DMS114 treated with DMSO at 0.1 percent for 48 hours (cell line): ENCODE measurements at regions not wholly inside any gene's neighbourhood (a gene's known extent, or its start where the extent isn't known, plus 50 kb on each side); places are given as distances from the start of the nearest gene placed in this dataset.
"Not testable (repeated sequence)": the region's sequence is repeated elsewhere in the genome, so short reads cannot be mapped to it uniquely, and the experiment has no call there.

Experiments
- DNase-seq: peaks from one replicate; lab custom pipeline; 2025; ENCODE audit not compliant: unreplicated experiment; lab: John Stamatoyannopoulos, UW

GRCh38 chr2:131738533-131738932, 210.8 kb downstream of the CCDC74A start:
- not testable (repeated sequence) for DNase-seq

- DNase-seq: not testable (repeated sequence)
These were observed 211.3 kb downstream of the CCDC74A start for GRCh38 chr2:131738996-131739434.

- DNase-seq: no peak
These were observed 226.2 kb downstream of the CCDC74A start for GRCh38 chr2:131753640-131754561.

GRCh38 chr2:131754929-131755720, 227.4 kb downstream of the CCDC74A start:
- DNase-seq: no peak

GRCh38 chr2:131756141-131756907, 228.6 kb downstream of the CCDC74A start:
- DNase-seq: no peak

- not testable (repeated sequence) for DNase-seq
These were observed 231.3 kb downstream of the CCDC74A start for GRCh38 chr2:131758941-131759340.

GRCh38 chr2:131774955-131775555, 247.4 kb downstream of the CCDC74A start:
- DNase-seq: not testable (repeated sequence)

- not testable (repeated sequence) for DNase-seq
These were observed 248.3 kb downstream of the CCDC74A start for GRCh38 chr2:131775903-131776506.

GRCh38 chr2:131780446-131780845, 252.8 kb downstream of the CCDC74A start:
- DNase-seq: not testable (repeated sequence)

- DNase-seq: no peak
These were observed 273.6 kb downstream of the CCDC74A start for GRCh38 chr2:131801210-131801744.

- DNase-seq: peak; percentile 1
These were observed 274.2 kb downstream of the CCDC74A start for GRCh38 chr2:131801745-131802350.

- peak; percentile 62 for DNase-seq
These were observed 274.7 kb downstream of the CCDC74A start for GRCh38 chr2:131802351-131802836.

GRCh38 chr2:131803237-131803636, 275.5 kb downstream of the CCDC74A start:
- DNase-seq: not testable (repeated sequence)

- DNase-seq: not testable (repeated sequence)
These were observed 284.9 kb downstream of the CCDC74A start for GRCh38 chr2:131812605-131813004.

- not testable (repeated sequence) for DNase-seq
These were observed 285.7 kb downstream of the CCDC74A start for GRCh38 chr2:131813378-131813777.

GRCh38 chr2:131818267-131818973, 290.7 kb downstream of the CCDC74A start:
- not testable (repeated sequence) for DNase-seq

- DNase-seq: not testable (repeated sequence)
These were observed 294.6 kb downstream of the CCDC74A start for GRCh38 chr2:131822237-131822721.

GRCh38 chr2:131823058-131823457, 295.4 kb downstream of the CCDC74A start:
- DNase-seq: not testable (repeated sequence)
